Loucy (cell line): ENCODE measurements at regions not wholly inside any gene's neighbourhood (a gene's known extent, or its start where the extent isn't known, plus 50 kb on each side); places are given as distances from the start of the nearest gene placed in this dataset.

Experiments used
- H2AFZ ChIP-seq: fragments of 200-600 bp; sonication (generic); 2 replicates; pipeline ENCODE4 v1.6.0; 2016; ENCODE audit warnings: antibody characterized with exemption, mild to moderate bottlenecking, low read length, moderate library complexity
- H3F3A ChIP-seq: fragments of 200-600 bp; 2 replicates; pipeline ENCODE4 v1.6.0; 2016; ENCODE audit warnings: antibody characterized with exemption, low read depth, mild to moderate bottlenecking
- H3K27me3 ChIP-seq: fragments of 200-600 bp; sonication (generic); 2 replicates; pipeline ENCODE4 v1.6.1; 2014; ENCODE audit warnings: low read length, mild to moderate bottlenecking; ENCODE audit not compliant: insufficient read depth, poor library complexity, severe bottlenecking
- H3K36me3 ChIP-seq: fragments of 200-600 bp; sonication (generic); 2 replicates; pipeline ENCODE4 v1.6.1; 2016; ENCODE audit warnings: low read length; ENCODE audit not compliant: insufficient read depth
- H3K4me1 ChIP-seq: fragments of 200-600 bp; sonication (generic); 2 replicates; pipeline ENCODE4 v1.5.1; 2014; ENCODE audit warnings: low read length, mild to moderate bottlenecking; ENCODE audit not compliant: insufficient read depth, poor library complexity, severe bottlenecking
- H3K4me2 ChIP-seq: fragments of 200-600 bp; sonication (generic); 2 replicates; pipeline ENCODE4 v1.6.0; 2014; ENCODE audit warnings: antibody characterized with exemption, low read length, low read depth, mild to moderate bottlenecking; ENCODE audit not compliant: poor library complexity, severe bottlenecking
- H3K4me3 ChIP-seq: fragments of 200-600 bp; sonication (generic); 2 replicates; pipeline ENCODE4 v1.5.1; 2014; ENCODE audit warnings: low read length, mild to moderate bottlenecking, mixed read lengths; ENCODE audit not compliant: poor library complexity, severe bottlenecking
- H3K79me2 ChIP-seq: fragments of 200-600 bp; sonication (generic); 2 replicates; pipeline ENCODE4 v1.6.1; 2014; ENCODE audit warnings: low read length; ENCODE audit not compliant: insufficient read depth
- H3K9ac ChIP-seq: fragments of 200-600 bp; sonication (generic); 2 replicates; pipeline ENCODE4 v1.6.0; 2014; ENCODE audit warnings: mild to moderate bottlenecking, low read depth, low read length, moderate library complexity; ENCODE audit not compliant: poor library complexity, severe bottlenecking
- H3K9me2 ChIP-seq: fragments of 200-600 bp; sonication (generic); replicated peaks from 2 replicates; pipeline ENCODE4 v1.6.1; 2016; ENCODE audit warnings: low read depth, low read length, mixed read lengths
- H3K9me3 ChIP-seq: fragments of 200-600 bp; sonication (generic); 2 replicates; pipeline ENCODE4 v1.6.1; 2014; ENCODE audit warnings: mild to moderate bottlenecking, antibody characterized with exemption, low read length, low read depth; ENCODE audit not compliant: insufficient read depth
- H4K20me1 ChIP-seq: fragments of 200-600 bp; sonication (generic); 2 replicates; pipeline ENCODE4 v1.6.0; 2014; ENCODE audit warnings: antibody characterized with exemption, low read length, mild to moderate bottlenecking; ENCODE audit not compliant: insufficient read depth, poor library complexity, severe bottlenecking
- EZH2phosphoT487 ChIP-seq: fragments of 200-600 bp; IDR thresholded peaks from 2 replicates; pipeline ENCODE4 v1.6.1; 2018; ENCODE audit warnings: antibody characterized with exemption, mild to moderate bottlenecking, moderate library complexity, borderline replicate concordance
- TF ChIP-seq, protein P1 (sequence below): fragments of 200-600 bp; sonication (generic); conservative IDR thresholded peaks from 2 replicates; pipeline ENCODE4 v1.5.1; 2014; ENCODE audit warnings: mild to moderate bottlenecking, antibody characterized with exemption, low read length

DNA sequence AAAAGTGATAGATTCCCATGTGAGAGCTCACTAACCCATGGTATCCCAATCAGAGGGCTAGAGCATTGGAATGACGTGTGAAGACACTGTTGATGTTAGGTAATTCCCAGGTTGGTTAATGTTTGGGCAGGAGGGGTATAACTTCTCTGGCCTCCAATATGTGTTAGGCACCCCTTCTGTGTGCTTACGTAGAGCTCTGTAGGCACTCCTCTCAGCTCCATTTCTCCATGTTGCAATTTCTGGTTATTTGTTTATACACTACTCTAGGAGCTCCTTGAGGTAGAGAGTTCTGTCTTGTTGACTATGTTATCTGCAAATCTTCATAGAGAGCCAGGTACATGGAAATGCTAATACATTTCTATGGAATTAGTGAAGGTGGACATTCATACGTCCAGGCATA, 153.5 kb downstream of the RPIA start:
- Histone ChIP-seq H2AFZ (no peak overlapping the region), H3K4me1 (no peaks in the 10 kb centered on the region), H3F3A (no peaks in the 10 kb centered on the region), H3K36me3 (no peaks in the 10 kb centered on the region), H3K27me3 (no peaks in the 10 kb centered on the region), H3K4me3 (no peak overlapping the region), H3K9me2 (0 out of 2 replicates have a peak, but pooled peaks cover 3% of the 10 kb centered on the region), H4K20me1 (no peaks in the 10 kb centered on the region), H3K9ac (no peak overlapping the region), H3K9me3 (no peaks in the 10 kb centered on the region), H3K4me2 (no peak overlapping the region), H3K79me2 (no peaks in the 10 kb centered on the region)
- TF ChIP-seq, protein P1, sequence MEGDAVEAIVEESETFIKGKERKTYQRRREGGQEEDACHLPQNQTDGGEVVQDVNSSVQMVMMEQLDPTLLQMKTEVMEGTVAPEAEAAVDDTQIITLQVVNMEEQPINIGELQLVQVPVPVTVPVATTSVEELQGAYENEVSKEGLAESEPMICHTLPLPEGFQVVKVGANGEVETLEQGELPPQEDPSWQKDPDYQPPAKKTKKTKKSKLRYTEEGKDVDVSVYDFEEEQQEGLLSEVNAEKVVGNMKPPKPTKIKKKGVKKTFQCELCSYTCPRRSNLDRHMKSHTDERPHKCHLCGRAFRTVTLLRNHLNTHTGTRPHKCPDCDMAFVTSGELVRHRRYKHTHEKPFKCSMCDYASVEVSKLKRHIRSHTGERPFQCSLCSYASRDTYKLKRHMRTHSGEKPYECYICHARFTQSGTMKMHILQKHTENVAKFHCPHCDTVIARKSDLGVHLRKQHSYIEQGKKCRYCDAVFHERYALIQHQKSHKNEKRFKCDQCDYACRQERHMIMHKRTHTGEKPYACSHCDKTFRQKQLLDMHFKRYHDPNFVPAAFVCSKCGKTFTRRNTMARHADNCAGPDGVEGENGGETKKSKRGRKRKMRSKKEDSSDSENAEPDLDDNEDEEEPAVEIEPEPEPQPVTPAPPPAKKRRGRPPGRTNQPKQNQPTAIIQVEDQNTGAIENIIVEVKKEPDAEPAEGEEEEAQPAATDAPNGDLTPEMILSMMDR = no peak
- TF ChIP-seq EZH2phosphoT487 = no peak

DNA sequence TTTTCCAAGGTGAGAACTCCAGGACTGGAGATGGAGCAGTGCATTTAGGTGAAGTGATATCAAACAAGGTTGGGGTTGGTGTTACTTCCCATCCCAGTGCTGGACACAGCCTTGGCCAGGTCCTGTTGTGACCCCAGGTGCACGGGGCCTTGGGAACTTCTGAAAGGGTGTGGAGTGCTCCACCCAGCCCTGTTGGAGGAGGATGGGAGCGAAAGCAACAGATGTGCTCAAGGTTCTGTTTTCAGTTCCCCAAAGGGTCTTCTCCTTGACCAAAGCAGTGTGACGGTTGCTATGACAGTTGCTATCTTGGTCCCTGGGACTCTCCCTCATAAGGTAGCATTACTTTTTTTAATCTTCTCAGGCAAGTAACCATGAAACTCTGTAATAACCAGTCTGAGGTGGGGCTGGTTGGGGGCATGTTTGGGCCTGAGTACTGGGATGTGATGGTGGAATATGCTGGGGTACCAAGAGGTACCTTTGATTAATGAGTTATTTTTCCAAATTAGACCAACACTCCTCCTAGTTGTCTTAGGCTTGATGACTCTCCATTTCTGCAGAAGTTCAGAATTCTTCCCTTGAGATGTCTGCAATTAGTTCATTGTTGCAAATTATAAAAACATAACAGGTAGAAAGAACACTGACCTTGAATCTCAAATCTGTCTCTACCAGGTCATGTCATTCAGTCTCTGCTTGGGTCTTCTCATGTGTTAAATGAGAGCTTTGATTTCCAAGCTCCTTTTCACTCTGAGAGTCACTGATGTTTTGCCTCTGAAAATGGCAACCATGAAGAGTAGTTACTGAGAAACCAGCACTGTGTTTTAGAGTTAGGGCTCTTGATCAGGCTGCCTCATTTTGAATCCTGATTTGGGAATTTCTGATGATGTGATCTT, 154.5 kb downstream of the RPIA start:
- no peak overlapping the region for H3K4me2 ChIP-seq

DNA sequence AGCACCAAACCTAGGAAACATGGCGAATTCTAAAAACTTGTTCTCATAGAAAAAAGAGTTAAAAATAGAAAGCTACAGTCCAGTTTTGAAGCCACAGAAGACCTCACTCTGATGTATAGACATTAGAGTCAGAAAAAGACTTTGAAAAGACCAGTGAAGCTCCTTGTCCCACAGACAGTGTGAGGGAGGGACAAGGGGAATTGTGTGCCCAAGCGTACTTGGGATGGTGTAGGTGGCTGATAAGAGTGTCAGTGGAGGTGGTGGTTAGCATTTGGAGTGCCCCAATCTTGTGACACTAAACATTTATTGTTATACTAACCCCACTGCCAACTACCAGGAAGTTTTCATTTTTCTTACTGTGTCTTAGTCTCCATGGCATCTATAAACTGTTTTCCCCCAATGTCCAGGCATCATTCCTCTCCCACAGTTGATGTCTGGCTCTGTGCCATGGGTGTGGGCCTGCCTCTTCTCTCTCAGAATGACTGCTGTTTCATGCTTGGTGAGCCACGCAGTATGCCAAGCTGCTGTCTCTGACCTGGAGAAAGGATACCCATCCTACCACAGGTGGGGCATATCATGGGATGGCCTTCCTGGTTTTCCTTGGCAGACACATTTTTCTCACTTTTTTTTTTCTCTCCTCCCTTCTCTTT, 161.4 kb downstream of the RPIA start:
- H3K27me3 ChIP-seq = no peaks in the 10 kb centered on the region
- H3K79me2 ChIP-seq = no peaks in the 10 kb centered on the region

More for the DNA sequence above, 154.5 kb downstream of the RPIA start:
- Histone ChIP-seq H3K9me3 (no peaks in the 10 kb centered on the region), H3K4me1 (no peaks in the 10 kb centered on the region), H4K20me1 (no peaks in the 10 kb centered on the region), H3K9ac (no peak overlapping the region), H3K4me3 (no peak overlapping the region), H3K36me3 (no peaks in the 10 kb centered on the region), H3K27me3 (no peaks in the 10 kb centered on the region), H2AFZ (no peak overlapping the region), H3K79me2 (no peaks in the 10 kb centered on the region), H3F3A (no peaks in the 10 kb centered on the region), H3K9me2 (0 out of 2 replicates have a peak, but pooled peaks cover 3% of the 10 kb centered on the region)
- TF ChIP-seq, protein P1 = no peak
- TF ChIP-seq EZH2phosphoT487 = no peak

More for the DNA sequence above, 161.4 kb downstream of the RPIA start:
- Histone ChIP-seq H3K9me3 (no peaks in the 10 kb centered on the region), H4K20me1 (no peaks in the 10 kb centered on the region), H3K4me2 (no peak overlapping the region), H3K9ac (no peak overlapping the region), H3K4me3 (no peak overlapping the region), H3F3A (no peaks in the 10 kb centered on the region), H3K9me2 (no peaks in the 10 kb centered on the region), H3K4me1 (peaks cover 15% of the 10 kb centered on the region), H3K36me3 (no peaks in the 10 kb centered on the region), H2AFZ (no peak overlapping the region)
- no peak for TF ChIP-seq EZH2phosphoT487
- TF ChIP-seq, protein P1 = no peak
